SH-SY5Y (cell line): ENCODE measurements at regions not wholly inside any gene's neighbourhood (a gene's known extent, or its start where the extent isn't known, plus 50 kb on each side); places are given as distances from the start of the nearest gene placed in this dataset.

ENCODE experiments used
- GATA2 ChIP-seq: IDR thresholded peaks from 2 replicates; pipeline ENCODE4 v1.6.1; 2011; ENCODE audit warnings: mild to moderate bottlenecking, low read depth, low read length
- GATA3 ChIP-seq: IDR thresholded peaks from 2 replicates; pipeline ENCODE4 v1.6.1; 2011; ENCODE audit warnings: low read depth, mild to moderate bottlenecking, low read length, moderate library complexity

GRCh38 chr12:83818881-83819280 is 1093.7 kb downstream of the SLC6A15 start:
- TF ChIP-seq GATA2: no peak
- TF ChIP-seq GATA3: no peak
